HG02798 (cell line): ENCODE measurements at regions not wholly inside any gene's neighbourhood (a gene's known extent, or its start where the extent isn't known, plus 50 kb on each side); places are given as distances from the start of the nearest gene placed in this dataset.

Experiments
- ATAC-seq: cut with Tn5 transposase; IDR thresholded peaks from one replicate; pipeline ENCODE4 v1.9.1; 2021; ENCODE audit warnings: mild to moderate bottlenecking; ENCODE audit not compliant: unreplicated experiment, poor library complexity

DNA sequence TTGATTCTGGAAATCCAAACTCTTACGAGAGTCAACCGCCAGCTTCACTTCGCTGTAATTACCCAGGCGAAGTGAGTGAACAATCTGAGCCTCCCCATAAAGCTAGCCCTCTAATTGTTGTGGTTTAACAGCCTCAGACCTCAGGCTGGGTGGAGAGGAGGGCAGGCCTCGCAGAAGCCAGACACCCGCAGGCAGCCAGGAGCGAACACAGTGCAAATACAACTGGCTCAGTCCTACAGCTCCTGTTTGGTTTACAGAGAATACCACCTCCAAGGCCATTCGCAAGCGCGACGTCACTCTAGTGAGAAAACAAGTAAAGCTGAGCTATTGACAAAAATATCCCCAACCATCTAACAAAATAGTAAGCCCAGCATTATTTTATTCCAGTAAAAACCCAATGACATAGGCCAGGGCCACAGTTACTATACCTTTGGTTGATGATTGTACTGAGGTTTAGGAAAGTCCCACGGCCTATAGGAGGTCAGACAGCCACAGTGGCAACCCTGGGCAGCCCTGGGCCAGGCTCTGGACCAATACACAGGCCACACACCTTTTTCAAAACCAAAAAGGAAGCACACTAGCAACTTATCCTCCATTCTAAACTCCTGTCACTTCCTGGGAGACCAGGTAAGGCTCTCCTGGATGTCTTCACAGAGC is 163.3 kb downstream of the ETS2 start:
- no peak for ATAC-seq

GRCh38 chr21:38965910-38966504 is 160.3 kb downstream of the ETS2 start:
- no peak for ATAC-seq

GRCh38 chr21:38965241-38965640 is 159.5 kb downstream of the ETS2 start:
- no peak for ATAC-seq

- no peak for ATAC-seq
Observed at GRCh38 chr21:38963006-38963405, 157.3 kb downstream of the ETS2 start.

GRCh38 chr21:38960251-38960650 is 154.5 kb downstream of the ETS2 start:
- no peak for ATAC-seq

DNA sequence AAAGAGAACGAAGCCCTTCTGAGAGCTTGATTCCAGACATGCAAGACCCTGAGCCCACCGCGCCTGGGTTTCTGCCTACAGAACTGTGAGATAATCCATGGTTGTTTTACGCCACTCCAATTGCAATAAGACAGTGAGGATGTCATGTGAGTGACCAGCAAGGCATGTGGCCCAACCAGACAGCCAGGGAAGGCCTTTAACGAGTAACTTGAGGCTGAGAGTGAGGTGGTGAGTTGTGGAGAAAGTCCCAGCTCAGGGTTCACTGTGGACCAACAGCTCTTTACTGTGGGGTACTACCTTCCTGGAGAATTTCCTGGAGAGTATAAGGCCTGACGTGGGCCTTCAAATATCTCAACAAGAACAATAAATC is 153.9 kb downstream of the ETS2 start:
- no peak for ATAC-seq

DNA sequence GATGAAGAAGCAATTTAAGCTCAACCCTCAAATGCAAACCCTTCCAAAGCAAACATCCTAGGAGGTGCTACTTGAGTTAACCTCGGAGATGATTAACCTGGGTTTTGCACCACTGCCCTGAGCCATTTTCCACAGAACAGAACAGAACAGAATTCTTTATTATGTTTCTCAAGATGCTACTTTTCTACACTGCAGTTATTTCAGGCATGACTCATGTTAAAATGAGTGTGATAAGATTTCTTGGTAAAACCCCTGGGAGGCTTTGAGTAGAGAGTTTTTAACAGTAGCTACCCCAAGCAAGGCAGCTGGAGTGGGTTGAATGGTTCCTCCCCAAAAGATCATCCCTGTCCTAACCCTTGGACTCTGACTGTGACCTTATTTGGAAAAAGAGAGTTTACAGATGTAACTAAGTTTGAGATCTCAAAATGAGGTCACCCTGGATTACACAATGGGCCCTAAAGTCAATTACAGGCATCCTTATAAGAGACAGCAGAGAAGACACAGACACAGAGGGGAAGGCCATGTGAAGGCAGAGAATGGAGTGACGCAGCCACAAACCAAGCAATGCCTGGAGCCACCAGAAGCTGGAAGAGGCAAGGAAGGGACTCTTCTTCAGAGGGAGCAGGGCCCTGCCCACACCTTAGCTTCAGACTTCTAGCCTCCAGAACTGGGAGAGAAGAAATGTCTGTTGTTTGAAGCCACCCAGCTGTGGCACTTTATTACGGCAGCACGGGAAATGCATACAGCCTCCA is 153.4 kb downstream of the ETS2 start:
- no peak for ATAC-seq

- ATAC-seq = no peak
Observed at GRCh38 chr21:38958323-38958705, 152.6 kb downstream of the ETS2 start.

DNA sequence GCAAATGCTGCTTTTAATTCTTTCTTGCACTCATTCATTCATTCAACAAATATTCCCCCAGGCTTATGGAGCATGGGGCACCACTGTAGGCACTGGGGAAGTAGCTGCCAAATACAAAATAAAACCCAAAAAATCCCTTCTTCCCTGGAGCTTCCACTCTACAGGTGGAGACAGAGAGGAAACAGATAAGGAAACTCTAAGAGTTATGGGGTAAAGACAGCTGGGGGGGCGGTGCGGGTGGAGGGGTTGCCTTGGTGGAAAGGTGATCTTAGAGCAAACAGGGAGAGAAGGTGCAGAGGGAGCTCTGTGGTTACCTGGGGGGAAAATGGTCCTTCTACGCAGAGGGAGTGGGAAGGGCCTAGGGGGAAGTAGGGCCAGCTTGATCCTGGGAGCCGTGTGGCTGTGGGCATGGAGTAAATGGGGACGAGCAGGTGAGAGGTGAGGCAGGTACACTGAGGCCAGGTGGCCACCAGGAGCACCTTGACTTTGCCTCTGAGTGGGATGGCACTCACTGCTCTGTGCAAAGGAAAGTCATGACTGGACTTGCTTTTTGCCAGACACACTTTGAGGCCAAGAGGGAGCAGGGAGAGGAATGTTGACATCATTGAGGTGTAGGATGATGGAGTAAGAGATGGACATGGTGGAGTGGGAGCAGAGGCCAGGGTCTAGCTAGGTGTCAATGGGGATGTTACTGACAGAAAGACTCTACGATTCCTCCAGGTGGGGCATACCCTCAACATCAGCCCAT is 152.0 kb downstream of the ETS2 start:
- no peak for ATAC-seq

- no peak for ATAC-seq
Observed at GRCh38 chr21:38956856-38957571, 151.3 kb downstream of the ETS2 start.

GRCh38 chr21:38956521-38956855 is 150.8 kb downstream of the ETS2 start:
- ATAC-seq = no peak

DNA sequence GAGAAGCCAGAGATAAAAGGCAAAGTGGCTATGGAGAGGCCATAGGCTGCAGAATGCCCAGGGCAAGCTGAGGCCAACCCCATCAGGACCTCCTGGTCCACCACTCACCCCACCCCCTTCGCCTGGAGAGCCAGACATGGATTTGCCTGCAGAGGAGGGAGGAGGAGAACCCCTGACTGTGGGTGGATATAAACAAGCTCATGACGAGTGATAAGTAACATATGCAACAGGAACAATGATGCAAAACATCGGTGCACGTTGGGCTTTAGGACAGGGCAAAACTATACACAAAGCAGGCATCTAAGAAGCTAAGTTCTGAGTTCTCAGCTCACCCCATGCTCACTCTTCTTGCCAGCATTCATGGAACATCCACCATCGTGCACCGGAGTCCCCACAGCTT is 150.3 kb downstream of the ETS2 start:
- no peak for ATAC-seq

DNA sequence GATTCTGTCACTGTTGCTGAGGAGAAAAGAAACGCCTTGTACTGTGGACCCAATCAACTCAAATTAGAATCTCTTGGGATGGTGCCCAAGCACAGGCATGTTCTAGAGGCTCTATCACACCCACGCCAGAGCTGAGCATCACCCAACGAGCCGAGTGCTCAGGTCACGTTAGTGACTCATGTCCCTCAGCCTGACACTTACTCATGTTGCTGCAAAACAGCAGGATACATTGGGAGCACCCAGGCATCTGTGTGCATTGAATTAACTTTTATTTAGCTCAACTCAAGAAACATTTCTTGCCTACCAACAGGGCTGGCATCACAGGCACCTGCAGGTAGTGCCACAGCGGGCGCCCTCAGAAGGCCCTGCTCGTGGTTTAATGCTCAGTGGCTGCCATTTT is 149.8 kb downstream of the ETS2 start:
- ATAC-seq = no peak

DNA sequence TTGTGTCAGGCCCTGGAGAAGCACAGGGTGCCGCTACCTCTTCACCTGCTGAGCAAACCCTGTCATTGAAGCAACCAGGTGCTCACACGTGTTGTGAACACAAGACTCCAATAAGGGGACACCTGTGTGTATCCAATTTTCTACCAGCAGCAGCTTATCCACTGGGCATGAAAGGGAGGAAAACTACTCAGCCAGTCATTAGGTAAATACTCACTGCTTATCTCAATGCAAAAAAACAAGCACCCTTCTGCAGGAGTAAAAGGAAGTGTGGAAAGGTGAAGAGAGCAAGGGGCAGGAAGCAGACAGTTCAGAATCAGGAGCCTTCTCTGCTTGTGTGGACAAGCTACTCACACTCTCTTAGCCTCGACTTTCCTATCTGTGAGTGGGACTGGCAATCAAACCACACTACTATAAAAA is 148.9 kb downstream of the ETS2 start:
- no peak for ATAC-seq

- no peak for ATAC-seq
Observed at GRCh38 chr21:38953516-38953915, 147.8 kb downstream of the ETS2 start.

GRCh38 chr21:38952890-38953289 is 147.2 kb downstream of the ETS2 start:
- no peak for ATAC-seq

DNA sequence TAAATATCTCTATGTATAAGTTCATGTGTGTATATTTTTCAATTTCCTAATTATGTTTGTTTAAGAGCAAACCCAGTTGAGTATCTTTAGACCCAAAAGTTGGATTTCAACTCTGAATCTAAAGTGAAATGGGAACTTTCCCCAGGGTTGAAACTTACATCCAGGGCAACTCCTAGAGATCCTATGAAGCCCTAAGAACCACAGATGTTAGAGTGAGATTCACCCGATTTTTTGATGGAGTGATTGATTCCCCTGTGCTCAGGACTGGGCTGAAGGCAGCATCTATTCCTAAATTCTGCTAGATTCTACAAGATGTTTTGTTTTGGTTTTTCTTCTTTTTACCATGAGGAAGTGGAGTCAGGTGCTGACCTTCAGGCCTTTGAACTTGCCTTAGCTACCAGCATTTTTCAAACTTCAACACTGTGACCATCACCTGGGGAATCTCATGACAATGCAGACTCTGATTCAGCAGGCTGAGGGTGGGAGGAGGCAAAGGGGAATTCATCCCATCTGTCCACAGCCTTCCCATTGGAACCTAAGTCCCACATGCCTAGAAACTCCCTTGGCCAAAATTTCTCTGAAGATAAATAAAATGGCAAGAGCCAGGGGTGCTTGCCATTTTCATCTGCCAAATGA is 145.5 kb downstream of the ETS2 start:
- ATAC-seq = no peak

DNA sequence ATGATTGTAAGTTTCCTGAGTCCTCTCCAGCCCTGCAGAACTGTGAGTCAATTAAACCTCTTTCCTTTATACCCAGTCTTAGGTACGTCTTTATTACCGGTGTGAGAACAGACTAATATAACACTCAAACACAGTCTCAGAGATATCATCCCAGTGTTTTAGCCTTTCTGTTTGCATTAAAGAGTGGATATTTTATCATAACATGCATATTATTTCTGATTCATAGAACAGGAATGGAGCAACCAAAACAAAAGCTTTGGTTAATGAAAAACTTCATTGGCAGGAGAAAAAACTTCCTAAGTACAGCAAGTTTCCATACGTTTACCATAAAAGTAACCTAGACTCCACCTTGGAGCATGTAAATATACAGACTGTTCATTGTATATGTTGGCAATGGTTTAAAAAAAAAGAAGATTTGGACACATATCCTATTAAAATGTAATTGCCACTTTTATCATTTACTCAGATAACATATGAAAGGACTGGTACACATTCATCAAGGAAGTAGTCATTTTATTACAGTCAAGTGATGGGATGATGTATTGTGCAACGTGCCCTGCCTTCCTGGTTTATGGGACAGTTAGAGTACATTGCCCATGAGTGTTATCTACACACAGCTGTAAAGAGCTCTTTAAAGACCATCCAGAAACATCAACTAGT is 144.8 kb downstream of the ETS2 start:
- ATAC-seq = no peak

- ATAC-seq = no peak
Observed at GRCh38 chr21:38949070-38949380, 143.3 kb downstream of the ETS2 start.
